ENCODE measurements at regions not wholly inside any gene's neighbourhood (a gene's known extent, or its start where the extent isn't known, plus 50 kb on each side); places are given as distances from the start of the nearest gene placed in this dataset.
"Not testable (repeated sequence)": the region's sequence is repeated elsewhere in the genome, so short reads cannot be mapped to it uniquely, and the experiment has no call there.

DNA sequence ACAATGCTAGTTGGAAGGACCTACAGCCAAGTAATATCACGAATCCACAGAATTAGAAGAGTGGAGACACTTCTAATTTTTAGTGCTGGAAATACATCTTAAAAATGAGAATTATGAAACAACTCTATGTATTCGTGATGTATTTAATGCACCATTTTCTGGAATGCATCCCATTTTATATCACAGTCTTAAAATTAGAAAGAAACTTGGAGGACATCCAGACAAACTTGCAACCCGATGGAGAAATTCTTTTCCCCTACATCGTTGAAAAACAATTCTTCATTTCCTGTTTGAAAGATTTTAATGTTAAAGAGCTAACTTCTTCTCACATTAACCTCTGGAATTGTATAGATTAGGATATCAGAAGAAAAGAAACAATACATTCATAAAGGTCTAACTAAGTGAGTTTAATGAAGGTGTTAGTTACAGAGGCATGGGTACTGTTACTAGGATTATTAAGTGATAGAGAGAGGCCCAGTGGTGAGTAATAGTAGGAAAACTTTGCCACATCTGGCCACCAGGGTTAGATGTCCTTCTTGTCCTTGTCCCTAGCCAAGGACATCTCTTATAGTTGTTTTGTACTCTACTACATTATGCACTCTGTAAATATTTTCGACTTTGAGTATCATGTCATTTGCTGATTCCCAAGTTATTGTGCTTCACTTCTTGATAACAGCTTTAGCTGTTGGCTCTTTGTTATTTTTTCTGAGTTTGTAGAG lies 502.4 kb upstream of the PTCHD4 start:
- DNase-seq (ENCODE audit: low spot score) = no peak

DNA sequence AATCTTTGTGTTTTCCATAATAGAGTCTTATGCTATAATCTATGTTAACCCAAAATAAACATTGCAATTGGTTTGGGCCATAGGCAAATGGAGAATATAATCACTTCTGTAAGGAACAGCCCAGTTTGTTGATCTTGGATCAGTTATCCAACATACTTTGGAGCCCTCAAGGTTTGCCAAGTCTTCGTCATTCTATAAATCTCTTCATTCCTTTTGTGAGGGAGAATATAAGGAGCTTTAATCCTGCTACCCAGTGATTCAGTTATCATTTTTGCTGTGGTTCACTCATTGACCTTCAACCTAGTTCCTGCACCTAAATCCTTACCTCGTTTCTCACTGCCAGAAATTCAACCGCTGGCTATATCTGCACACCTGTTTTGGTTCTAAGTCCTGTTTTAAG lies 500.3 kb upstream of the PTCHD4 start:
- DNase-seq (ENCODE audit: low spot score) = no peak

DNA sequence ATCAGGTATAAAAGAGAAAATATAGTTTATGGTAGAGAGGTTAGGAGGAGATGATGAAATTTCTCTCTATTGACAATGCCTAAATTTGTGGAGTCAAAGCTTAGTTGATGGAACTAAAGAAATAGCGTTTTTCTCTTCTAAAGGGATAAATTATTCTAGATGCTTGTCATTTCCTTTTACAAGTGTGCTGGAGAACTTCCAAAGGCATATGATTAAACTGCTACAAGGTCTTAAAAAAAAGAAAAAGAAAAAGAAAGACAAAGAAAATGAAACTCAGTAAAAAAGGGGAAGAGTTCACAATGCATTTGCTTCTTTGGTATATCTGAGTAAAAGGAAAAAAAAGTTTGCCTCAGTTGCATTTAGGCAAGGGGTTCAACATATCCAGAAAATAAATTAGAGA lies 499.8 kb upstream of the PTCHD4 start:
- no peak for DNase-seq (ENCODE audit: low spot score)

DNA sequence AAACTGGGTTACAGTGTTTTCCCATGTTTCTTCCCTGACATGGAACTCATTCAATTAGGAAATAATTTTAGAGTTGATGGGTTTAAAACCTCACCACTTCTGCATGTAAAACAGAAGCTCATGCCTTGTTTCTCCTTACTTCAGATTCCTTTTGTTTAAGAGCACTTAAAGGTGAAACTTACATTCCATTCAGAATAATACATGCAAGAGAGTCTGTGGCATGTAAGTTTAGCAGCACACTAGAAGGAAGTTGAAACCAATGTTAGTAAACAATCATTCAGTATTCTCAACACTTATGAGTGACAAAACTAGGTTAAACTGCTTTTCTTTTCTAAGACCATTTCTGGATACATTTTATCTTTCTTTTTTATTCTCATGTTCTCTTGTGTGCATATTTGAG lies 495.6 kb upstream of the PTCHD4 start:
- no peak for DNase-seq (ENCODE audit: low spot score)

DNA sequence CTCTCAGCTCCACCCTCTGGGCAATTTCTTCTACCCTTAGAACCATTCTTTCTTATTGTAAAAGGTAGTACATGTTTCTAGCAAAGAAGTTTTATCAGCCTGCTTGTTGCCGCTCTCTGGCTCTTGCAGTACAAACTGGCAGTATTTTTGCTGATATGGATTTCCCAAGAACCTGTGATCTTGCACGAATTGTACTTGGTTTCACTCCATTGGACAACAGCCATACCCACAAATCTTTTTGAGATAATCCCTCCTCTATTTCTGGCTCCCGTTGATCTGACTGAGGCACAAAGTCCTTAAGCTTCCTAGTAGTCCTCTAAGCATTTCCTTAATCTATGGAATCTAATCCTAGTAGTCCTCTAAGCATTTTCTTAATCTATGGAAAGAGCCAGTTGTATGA lies 487.0 kb upstream of the PTCHD4 start:
- no peak for DNase-seq (ENCODE audit: low spot score)

DNA sequence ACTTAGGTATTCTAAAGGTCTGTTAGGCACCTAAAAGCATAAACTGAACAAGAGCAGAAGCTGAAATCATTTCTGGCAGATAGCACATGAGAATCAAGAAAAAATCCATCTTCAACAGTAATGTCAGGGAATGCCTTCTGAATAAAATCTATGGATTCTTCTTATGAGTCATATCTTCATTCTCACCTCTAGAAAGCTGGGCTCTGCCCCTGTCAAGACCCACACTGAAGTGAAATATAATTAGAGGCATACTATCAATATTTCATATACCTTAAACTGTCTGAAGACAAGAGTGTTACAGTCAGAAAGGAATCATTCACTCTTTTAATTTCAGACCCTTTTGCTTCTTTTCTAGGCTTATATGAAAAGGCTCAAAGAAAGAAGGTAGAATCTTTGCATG lies 485.8 kb upstream of the PTCHD4 start:
- DNase-seq (ENCODE audit: low spot score) = no peak

DNA sequence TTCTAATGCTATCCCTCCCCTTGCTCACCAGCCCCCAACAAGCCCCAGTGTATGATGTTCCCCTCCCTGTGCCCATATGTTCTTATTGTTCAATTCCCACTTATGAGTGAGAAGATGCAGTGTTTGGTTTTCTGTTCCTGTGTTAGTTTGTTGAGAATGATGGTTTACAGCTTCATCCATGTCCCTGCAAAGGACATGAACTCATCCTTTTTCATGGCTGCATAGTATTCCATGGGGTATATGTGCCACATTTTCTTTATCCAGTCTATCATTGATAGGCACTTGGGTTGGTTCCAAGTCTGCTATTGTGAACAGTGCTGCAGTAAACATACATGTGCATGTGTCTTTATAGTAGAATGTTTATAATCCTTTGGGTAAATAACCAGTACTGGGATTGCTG lies 480.2 kb upstream of the PTCHD4 start:
- DNase-seq (ENCODE audit: low spot score) = not testable (repeated sequence)

DNA sequence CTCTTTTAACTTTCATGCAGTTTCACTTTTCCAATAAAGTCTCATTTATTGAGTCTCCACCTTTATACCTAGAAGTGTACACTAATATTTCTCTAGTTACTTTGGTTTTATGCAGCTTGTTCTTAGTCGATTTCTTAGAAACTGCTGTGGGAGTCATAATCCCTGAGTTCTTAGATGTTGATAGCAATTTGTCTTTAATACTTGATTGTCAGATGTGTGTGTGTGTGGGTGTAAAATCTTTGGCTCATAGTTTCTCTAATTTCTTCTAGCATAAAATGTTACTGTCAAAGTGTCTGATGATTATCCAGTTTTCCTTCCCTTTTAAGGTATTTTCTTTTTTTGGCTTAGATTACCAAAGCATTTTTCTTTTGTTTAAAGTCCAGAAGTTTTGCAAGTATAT lies 473.8 kb upstream of the PTCHD4 start:
- no peak for DNase-seq (ENCODE audit: low spot score)

DNA sequence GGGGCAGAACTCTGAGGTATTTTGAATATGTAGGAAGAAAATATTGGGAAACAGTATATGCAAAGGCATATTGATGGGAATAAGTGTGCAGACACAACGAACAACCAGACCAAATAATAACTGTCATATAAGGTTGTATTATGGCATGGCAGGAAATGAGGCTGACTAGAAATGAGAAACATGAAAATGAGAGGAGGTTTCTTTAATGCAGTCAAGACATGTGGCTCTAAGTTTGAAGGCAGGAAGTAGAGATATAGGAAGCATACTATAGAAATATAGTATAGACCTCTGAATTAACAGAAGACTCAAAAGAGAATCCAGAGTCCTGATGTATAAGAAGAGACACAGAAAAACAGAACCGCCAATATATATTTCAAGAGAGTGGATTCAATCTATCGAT lies 459.7 kb upstream of the PTCHD4 start:
- no peak for DNase-seq (ENCODE audit: low spot score)

DNA sequence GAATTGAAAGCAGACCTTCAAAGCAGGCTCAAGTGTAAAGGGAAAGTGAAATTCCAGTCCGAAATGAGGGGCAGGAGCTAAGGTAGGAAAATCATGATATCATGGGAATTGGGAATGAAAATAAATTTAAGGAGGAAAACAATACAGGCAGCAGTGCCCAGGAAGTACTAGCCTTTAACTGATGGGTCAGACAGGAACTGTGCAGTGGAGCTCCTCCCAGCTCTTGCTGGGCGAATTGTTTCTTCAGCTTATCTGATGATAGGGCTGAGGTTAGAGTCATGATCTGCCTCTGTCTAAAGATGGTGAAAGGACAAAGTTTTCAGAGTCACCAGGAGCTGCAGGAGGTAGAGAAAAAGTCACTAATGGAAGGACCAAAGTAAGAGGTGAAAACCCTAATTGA lies 457.9 kb upstream of the PTCHD4 start:
- no peak for DNase-seq (ENCODE audit: low spot score)

DNA sequence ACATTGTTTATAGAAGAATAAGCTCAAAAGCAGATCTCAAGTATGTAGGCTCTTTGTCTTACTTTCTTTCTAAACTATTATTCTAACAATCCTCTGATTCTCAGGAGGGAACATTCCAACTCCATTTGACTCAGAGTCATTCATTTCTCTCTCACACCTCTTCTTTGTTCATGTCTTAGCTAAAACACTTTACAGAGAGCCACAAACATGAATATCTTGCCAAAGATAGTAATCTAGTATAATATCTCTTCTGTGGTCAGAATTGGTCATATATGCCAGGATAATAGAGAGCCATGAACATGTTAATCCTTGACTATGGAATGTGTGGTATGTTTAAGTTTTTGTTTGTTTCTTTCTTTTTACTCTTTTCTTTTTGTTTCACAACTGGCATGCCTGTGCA lies 456.0 kb upstream of the PTCHD4 start:
- peak; percentile 72 for DNase-seq (ENCODE audit: low spot score)

DNA sequence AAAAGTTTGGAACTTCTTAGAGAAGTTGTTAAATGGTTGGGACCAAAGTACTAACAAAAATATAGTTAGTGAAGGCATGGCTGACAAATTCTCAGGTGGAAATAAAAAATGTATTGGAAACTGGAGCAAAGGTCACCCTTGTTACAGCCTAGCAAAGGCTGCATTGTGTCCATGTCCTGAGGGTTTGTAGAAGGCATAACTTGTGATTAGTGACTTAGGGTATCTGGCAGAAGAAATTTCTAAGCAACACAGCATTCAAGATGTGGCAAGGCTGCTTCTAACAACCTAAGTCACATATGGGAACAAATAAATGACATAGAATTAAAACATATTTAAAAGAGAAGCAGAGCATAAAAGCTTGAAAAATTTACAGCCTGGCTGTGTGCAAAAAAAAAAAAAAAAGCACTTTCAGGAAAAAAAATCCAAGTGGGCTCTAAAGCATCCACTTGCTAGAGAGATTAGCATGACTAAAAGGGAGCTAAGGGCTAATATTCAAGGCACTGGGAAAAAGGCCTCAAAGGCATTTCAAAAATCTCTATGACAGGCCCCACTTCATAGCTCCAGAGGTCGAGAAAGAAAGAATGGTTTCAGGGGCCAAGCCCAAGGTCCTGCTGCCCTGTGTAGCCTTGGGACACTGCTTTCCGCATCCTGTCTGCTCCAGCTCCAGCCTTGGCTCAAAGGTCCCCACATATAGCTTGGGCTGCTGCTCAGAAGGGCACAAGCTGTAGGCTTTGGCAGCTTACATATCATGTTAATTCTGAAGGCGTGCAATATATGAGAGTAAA lies 453.2 kb upstream of the PTCHD4 start:
- DNase-seq (ENCODE audit: low spot score) = peak; percentile 11

DNA sequence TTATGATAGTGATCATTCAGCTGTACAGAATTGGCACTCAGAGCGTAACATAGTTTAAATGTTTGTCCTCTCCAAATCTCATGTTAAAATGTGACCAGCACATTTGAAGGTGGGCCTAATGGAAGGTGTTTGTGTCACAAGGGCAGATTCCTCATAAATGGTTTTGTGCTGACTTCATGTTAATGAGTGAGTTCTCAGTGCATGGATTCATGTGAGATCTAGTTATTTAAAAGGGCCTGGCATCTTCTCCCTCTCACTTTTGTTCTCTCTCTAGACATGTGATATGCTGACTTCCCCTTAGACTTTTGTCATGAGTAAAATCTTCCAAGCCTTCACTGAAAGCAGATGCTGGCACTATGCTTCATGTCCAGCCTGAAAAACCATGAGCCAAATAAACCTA lies 452.4 kb upstream of the PTCHD4 start:
- peak; percentile 76 for DNase-seq (ENCODE audit: low spot score)

DNA sequence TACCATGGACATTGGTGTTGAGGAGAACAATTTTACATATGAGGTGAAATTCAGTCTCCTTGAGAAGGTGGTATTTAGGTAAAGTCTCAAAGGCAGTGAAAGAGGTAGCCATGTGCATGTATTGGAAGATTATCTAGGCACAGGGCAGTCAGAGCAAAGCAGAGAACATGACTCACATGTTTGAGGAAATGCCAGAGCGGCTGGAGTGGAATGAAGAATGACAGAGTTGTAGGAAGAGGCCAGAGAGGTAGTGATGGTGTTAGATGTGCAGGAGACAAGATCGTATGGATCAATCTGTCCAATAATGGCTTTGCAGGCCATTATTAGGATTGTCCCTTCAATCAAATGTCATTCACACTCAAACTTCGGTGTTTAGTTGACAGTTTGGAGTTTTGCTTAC lies 449.4 kb upstream of the PTCHD4 start:
- DNase-seq (ENCODE audit: low spot score) = peak; percentile 80

DNA sequence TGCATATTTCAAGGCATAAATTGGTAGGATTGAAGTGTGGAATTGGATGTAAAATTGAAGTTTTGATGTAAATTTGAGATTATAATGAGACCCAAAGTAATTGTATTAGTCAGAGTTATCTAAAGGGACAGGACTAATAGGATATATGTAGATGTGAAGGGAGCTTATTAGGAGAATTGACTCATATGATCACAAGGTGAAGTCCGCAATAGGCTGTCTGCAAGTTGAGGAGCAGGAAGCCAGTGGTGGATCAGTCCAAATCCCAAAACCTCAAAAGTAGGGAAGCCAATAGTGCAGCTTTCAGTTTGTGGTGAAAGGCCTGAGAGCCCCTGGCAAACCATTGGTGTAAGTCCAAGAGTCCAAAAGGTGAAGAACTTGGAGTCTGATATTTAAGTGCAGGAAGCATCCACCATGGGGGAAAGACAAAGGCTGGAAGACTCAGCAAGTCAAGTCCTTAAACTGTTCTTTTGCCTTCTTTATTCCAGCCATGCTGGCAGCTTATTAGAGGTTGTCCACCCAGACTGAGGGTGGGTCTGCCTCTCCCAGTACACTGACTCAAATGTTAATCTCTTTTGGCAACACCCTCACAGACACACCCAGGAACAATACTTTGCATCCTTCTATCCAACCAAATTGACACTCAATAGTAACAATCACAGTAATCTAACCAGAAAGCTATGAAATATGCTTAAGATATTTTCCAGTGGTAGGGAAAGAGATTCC lies 442.6 kb upstream of the PTCHD4 start:
- DNase-seq (ENCODE audit: low spot score) = no peak

DNA sequence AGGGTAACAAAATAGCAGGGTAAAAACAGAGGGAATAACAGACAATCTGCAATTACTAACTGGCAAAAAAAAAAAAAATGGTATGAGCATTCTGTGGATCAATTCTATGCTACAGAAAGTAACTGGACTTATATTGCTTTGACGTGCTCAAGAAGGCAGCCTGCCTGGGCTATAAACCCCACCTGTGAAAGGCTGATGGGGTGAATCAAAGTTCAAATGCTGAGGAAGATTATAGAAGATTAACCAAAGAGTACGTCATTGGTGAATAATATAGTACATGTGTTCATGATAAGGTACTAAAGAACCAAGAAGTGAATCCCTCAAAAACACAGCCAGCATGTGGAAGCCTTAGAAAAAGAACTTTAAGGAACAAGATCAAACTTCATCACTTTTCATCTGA lies 441.9 kb upstream of the PTCHD4 start:
- DNase-seq (ENCODE audit: low spot score) = no peak

DNA sequence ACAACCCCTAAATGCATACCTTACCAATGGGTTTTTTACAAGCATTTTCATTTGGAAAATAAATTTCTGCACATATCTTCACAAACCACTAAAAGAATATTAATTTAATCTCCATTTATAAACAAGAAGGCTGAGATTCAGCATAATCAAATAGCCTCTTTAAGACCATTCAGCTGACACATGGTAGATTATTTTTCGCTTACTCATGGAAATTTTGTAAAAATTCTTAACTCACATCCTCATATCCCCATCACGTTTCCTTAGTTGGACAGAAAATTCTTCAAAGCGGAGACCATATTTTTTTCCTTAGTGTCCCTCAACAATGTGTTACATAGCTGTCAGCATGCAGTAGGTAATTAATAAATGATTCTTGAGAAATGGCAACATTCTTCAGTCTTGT lies 439.6 kb upstream of the PTCHD4 start:
- no peak for DNase-seq (ENCODE audit: low spot score)

DNA sequence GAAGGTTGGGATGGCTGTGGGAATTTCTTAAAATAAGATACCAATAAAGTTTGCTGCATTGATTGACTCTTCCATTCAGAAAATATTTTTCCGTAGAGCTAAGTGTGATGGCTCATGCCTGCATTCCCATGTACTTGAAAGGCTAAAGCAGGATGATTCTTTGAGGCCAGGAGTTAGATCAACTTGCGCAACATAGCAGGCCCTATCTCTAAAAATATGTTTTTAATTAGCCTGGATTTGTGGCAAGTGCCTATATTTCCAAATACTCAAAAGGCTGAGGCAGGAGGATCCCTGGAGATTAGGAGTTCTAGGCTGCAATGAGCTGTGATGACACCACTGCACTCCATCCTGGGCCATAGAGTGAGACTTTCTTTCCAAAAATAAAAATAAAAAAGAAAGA lies 431.2 kb upstream of the PTCHD4 start:
- no peak for DNase-seq (ENCODE audit: low spot score)

DNA sequence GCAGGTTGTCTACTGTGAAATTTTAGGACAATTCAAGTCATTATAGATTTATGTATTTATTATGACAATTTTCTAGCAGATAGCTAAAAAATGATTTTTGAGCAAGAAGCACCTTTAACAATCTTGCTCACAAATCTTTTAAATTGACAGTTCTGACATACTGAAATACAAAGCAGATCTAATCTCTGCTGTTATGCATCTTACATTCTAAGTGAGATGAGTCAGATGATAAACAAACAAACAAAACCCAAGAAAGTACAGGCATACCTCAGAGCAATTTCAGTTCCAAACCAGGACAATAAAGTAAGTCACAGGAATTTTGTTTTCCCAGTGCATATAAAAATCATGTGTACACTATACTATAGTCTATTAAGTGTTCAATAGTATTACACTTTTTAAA lies 430.7 kb upstream of the PTCHD4 start:
- no peak for DNase-seq (ENCODE audit: low spot score)

DNA sequence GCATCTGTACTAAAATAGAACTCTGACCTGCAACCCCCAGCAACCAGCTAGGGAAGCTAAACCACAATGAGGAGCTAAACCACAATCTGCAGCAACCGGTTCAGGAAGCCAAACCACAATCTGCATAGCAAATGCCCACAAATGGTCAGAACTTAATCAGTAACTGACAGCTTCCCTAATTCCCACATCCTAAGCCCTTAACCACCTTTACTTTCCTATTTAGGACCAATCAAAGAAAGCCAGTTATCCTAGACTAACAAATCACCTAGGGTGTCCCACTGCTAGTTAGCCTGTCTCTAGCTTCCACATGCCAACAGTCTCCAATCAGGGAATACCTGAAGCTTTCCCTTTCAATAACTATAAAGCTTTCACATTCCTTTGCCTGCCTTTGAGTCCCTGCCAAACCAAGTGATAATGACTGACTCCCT lies 424.6 kb upstream of the PTCHD4 start:
- peak; percentile 97 for DNase-seq (ENCODE audit: low spot score)

DNA sequence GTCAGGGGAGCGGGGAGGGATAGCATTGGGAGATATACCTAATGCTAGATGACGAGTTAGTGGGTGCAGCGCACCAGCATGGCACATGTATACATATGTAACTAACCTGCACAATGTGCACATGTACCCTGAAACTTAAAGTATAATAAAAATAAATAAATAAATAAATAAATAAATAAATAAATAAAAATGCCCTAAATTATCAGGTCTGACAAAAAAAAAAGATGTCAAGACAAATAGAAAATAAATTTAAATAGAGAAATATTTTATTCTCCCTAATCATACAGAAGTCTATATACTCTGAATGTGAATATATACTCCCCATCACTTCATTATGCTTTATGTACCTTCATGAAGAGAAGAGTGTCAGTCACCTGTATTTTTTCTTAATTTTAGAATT lies 420.0 kb upstream of the PTCHD4 start:
- DNase-seq (ENCODE audit: low spot score) = not testable (repeated sequence)

DNA sequence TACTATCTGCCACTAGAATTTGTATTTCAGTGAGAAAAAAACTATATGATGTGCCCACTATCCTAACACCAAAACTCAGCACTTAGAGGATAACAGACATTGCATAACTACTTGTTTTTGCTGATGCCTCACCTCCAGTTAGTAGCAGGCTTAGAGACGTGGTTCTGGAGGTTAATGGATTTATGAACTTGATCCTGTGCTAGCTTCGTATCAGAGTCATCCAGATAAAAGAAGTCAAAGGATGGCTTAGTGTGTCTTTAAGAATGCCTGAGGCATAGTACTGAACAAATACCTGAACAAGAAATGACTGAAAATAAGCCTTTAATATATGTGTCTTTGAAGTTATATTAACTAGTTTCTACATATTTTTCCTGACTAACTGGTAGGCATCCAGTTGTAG lies 414.9 kb upstream of the PTCHD4 start:
- DNase-seq (ENCODE audit: low spot score) = no peak

DNA sequence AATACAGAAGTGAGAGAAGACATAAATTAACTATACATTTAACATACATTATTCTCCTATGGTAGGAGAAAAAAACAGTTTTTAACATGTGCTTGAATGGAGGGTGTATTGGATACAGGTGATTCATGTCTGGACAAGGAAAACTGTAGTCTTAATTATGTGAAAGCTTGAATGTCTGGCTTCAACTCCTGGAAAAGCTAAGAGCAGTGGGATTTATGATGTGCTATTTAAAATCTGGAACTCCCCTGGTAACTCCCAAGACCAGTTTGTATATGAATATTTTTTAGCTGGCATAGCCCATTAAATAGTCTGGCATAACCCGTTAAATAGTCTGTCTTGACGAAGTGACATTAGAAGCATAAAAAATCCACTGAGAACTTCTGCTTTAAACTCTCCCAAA lies 410.0 kb upstream of the PTCHD4 start:
- DNase-seq (ENCODE audit: low spot score) = no peak

Data from kidney tubule cell (primary cell).